Adipocyte (in vitro differentiated cells): ENCODE measurements at regions not wholly inside any gene's neighbourhood (a gene's known extent, or its start where the extent isn't known, plus 50 kb on each side); places are given as distances from the start of the nearest gene placed in this dataset.
"Not testable (repeated sequence)": the region's sequence is repeated elsewhere in the genome, so short reads cannot be mapped to it uniquely, and the experiment has no call there.

Experiments
- DNase-seq: peaks from one replicate; pipeline ENCODE4 v3.0.0-alpha.2; 2015; ENCODE audit warnings: low read depth
- H3K27me3 ChIP-seq: replicated peaks from 2 replicates; pipeline ENCODE4 v1.7.0; 2013; ENCODE audit warnings: mild to moderate bottlenecking, low read length, moderate library complexity; ENCODE audit not compliant: control insufficient read depth, insufficient read depth
- H3K36me3 ChIP-seq: 2 replicates; pipeline ENCODE4 v1.7.0; 2013; ENCODE audit warnings: low read length, mild to moderate bottlenecking, moderate library complexity; ENCODE audit not compliant: control insufficient read depth, insufficient read depth, severe bottlenecking
- H3K4me1 ChIP-seq: 2 replicates; pipeline ENCODE4 v1.7.0; 2013; ENCODE audit warnings: mild to moderate bottlenecking, low read length, moderate library complexity; ENCODE audit not compliant: control insufficient read depth, insufficient read depth
- H3K4me3 ChIP-seq: 2 replicates; pipeline ENCODE4 v1.7.0; 2013; ENCODE audit warnings: mild to moderate bottlenecking, low read length, moderate library complexity
- H3K9ac ChIP-seq: 2 replicates; pipeline ENCODE4 v1.7.0; 2013; ENCODE audit warnings: mild to moderate bottlenecking, low read length, moderate library complexity
- H3K9me3 ChIP-seq: 2 replicates; pipeline ENCODE4 v1.7.0; 2013; ENCODE audit warnings: mild to moderate bottlenecking, low read length, moderate library complexity; ENCODE audit not compliant: control insufficient read depth

DNA sequence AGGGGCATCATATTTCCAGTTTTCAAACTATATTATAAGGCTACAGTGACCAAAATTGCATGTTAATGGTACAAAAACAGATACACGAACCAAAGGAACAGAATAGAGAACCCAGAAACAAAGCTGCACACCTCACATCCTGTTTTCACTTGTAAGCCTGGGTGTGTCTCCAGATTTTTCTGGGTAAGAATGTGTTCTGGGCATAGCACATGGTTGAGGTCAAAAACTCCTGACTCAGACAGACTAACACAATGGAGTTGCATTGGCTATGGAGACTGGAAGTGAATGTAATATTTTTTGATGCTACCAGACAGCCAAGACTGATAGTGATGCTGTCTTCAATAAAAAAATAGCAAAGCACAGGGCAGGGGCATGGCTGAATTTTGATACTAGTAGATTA lies 1175.2 kb downstream of the NXPH1 start:
- no peak overlapping the region for H3K4me3 ChIP-seq
- DNase-seq: no peak
- no peaks in the 10 kb centered on the region for H3K27me3 ChIP-seq
- H3K36me3 ChIP-seq: no peaks in the 10 kb centered on the region
- no peak overlapping the region for H3K9ac ChIP-seq
- no peaks in the 10 kb centered on the region for H3K4me1 ChIP-seq
- peaks cover 10% of the 10 kb centered on the region for H3K9me3 ChIP-seq

DNA sequence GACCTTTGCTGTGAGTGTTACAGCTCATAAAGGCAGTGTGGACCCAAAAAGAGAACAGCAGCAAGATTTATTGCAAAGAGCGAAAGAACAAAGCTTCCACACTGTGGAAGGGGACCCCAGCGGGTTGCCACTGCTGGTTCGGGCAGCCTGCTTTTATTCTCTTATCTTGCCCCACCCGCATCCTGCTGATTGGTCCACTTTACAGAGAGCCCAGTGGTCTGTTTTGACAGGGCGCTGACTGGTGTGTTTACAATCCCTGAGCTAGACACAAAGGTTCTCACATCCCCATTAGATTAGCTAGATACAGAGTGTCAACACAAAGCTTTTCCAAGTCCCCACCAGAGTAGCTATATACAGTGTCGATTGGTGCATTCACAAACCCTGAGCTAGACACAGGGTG lies 1187.5 kb downstream of the NXPH1 start:
- not testable (repeated sequence) for H3K36me3 ChIP-seq, H3K4me3 ChIP-seq, DNase-seq, H3K9ac ChIP-seq, H3K4me1 ChIP-seq, H3K27me3 ChIP-seq
- H3K9me3 ChIP-seq: peaks cover 12% of the 10 kb centered on the region

DNA sequence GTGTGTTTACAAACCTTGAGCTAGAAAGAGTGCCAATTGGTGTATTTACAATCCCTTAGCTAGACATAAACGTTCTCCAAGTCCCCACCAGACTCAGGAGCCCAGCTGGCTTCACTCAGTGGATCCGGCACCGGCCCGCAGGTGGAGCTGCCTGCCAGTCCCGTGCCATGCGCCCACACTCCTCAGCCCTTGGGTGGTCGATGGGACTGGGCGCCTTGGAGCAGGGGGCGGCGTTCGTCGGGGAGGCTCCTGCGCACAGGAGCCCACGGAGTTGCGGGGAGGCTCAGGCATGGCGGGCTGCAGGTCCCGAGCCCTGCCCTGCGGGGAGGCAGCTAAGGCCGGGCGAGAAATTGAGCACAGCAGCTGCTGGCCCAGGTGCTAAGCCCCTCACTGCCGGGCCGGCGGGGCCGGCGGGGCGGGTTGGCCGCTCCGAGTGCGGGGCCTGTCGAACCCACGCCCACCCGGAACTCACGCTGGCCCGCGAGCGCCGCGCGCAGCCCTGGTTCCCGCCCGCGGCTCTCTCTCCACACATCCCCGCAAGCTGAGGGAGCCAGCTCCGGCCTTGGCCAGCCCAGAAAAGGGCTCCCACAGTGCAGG lies 1188.0 kb downstream of the NXPH1 start:
- not testable (repeated sequence) for H3K36me3 ChIP-seq, H3K27me3 ChIP-seq, H3K9ac ChIP-seq, H3K4me1 ChIP-seq, H3K4me3 ChIP-seq, DNase-seq
- H3K9me3 ChIP-seq: peaks cover 11% of the 10 kb centered on the region

DNA sequence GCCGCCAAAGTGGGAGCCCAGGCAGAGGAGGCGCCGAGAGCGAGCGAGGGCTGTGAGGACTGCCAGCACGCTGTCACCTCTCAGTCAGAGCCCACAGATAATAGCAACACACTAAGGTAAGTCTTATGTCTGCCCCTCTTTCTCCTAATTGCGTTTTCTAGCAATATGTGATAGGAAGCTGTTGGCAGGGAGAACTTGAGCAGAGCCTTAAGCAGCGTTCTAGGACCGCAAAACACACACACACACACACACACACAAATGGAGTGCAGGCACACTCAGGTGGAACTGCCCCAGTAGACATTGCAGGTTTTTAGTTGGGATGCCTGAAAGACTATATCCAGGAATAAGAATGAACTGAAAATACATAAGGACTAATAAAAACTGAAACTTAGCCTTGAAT lies 1188.5 kb downstream of the NXPH1 start:
- H3K9me3 ChIP-seq: peaks cover 6% of the 10 kb centered on the region
- DNase-seq: no peak
- H3K4me1 ChIP-seq: no peaks in the 10 kb centered on the region
- H3K4me3 ChIP-seq: no peak overlapping the region
- H3K36me3 ChIP-seq: no peaks in the 10 kb centered on the region
- no peak overlapping the region for H3K9ac ChIP-seq
- H3K27me3 ChIP-seq: no peaks in the 10 kb centered on the region

DNA sequence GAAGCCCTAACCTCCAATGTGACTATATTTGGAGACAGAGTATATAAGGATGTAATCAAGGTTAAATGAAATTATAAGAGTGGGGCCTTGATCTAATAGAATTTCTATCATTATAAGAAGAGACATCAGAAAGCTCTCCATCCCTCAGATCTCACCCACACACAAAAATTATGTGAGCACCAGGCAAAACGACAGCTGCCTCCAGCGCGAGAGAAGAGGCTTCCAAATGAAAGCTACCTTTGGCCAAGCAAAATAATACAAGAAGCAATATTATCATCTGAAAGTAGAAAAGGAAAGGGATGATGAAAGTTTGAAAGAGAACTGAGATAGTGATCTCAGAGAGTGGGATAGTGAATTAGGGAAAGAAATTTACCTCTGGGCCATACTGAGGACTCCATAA lies 1192.5 kb downstream of the NXPH1 start:
- Histone ChIP-seq H3K27me3 (no peaks in the 10 kb centered on the region), H3K4me1 (no peaks in the 10 kb centered on the region), H3K4me3 (no peak overlapping the region), H3K9ac (no peak overlapping the region), H3K36me3 (no peaks in the 10 kb centered on the region), H3K9me3 (no peaks in the 10 kb centered on the region)
- DNase-seq: no peak

DNA sequence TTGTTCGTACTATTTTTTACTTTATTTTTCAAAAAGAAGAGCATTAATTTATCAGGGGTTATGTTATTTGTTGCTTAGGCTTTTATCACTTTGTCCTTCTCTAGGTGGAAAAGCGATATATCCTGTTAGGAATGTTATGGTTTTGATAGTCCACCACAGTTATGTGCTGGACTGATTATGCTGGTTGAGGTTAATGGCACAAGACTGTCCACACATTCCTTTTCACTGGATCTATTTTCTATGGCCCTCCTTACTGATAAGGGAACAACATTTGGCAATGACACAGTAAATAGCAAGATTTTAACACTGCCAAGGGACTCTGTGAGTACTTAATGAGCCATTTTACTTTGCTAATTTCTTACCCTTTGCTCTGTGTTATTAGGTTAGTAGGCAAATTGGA lies 1212.3 kb downstream of the NXPH1 start:
- Histone ChIP-seq H3K9me3 (no peaks in the 10 kb centered on the region), H3K27me3 (no peaks in the 10 kb centered on the region), H3K36me3 (no peaks in the 10 kb centered on the region), H3K9ac (no peak overlapping the region), H3K4me1 (no peaks in the 10 kb centered on the region), H3K4me3 (no peak overlapping the region)
- DNase-seq: no peak

DNA sequence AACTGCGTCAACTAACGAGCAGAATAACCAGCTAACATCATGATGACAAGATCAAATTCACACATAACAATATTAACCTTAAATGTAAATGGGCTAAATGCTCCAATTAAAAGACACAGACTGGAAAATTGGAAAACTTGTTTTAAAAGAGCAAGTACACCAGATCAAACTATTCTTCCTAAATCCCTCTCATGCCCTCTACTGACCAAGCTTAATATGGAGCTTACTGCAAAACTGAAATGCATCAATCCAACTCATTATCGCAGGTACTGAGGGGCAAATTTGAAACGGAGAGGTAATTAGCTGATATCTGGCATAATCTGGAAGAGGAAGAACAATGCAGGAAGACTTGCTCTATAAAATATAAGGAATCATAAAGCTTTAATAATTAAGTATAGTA lies 1223.8 kb downstream of the NXPH1 start:
- Histone ChIP-seq H3K27me3 (no peaks in the 10 kb centered on the region), H3K36me3 (no peaks in the 10 kb centered on the region), H3K4me1 (no peaks in the 10 kb centered on the region), H3K4me3 (no peak overlapping the region), H3K9me3 (no peaks in the 10 kb centered on the region), H3K9ac (no peak overlapping the region)
- no peak for DNase-seq

DNA sequence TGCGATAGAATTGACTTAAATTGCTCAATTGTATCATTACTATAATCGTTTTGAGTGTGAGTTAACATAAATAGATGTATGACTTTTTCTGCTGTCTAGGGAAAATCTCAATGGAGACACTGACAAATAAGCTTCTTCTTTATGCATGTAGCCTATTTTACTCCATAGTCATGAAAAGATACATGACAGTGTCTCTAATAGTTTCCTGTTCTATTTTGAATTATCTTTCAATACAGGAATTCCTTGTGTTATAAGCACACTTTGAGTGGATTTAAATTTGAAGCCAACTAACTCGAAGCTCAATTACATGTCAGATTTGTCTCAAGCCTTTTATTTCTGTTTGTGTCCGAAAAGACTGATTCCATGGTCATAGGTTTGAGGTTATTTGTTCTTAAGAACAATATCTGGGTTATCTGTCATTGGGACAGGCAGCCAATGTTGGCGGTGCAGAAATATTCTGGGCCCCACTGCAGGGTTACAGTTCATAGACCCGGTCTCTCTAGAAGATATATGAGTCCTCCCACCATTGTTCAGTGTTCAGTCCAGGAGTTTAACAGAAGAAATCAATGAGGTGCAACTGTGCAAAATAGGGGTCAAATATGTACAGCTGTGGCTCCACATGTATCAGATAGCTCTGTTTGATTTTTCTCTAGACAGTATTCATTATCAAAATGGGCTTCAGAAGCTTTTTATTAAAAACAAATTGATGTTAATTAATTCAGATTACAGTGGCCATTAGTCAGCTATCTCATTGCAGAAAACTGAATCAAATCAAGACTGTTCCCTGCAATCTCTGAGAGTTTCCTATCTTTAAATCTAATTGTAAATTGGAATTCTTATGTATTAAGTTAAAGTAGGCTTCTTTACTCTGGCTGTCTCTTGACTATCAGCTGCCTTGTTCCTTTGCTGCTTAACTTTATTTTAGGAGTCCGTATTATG lies 1238.8 kb downstream of the NXPH1 start:
- no peak overlapping the region for H3K4me3 ChIP-seq
- no peaks in the 10 kb centered on the region for H3K9me3 ChIP-seq
- H3K9ac ChIP-seq: no peak overlapping the region
- no peaks in the 10 kb centered on the region for H3K4me1 ChIP-seq
- H3K36me3 ChIP-seq: no peaks in the 10 kb centered on the region
- no peak for DNase-seq
- no peaks in the 10 kb centered on the region for H3K27me3 ChIP-seq

DNA sequence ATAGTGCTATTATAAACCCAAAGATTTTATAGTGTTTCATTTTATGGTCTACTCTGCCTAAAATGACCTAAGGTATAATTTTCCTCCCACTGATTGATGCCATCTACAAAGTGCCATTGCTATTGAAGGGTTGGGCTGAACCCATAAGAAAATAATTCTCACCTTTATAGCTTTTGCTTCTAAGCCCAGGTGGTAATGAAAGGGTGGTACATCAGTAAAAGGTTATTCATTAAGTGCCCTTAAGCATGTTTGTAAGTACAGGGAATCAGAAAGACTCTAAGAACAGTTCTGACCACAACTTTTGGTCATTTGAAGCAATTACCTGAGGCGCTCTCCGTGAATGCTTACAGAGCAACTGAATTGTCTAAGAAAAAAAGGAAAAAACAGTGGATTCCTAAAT lies 1247.3 kb downstream of the NXPH1 start:
- Histone ChIP-seq H3K27me3 (no peaks in the 10 kb centered on the region), H3K4me3 (no peak overlapping the region), H3K36me3 (no peaks in the 10 kb centered on the region), H3K9me3 (peaks cover 3% of the 10 kb centered on the region), H3K4me1 (no peaks in the 10 kb centered on the region), H3K9ac (no peak overlapping the region)
- DNase-seq: no peak

DNA sequence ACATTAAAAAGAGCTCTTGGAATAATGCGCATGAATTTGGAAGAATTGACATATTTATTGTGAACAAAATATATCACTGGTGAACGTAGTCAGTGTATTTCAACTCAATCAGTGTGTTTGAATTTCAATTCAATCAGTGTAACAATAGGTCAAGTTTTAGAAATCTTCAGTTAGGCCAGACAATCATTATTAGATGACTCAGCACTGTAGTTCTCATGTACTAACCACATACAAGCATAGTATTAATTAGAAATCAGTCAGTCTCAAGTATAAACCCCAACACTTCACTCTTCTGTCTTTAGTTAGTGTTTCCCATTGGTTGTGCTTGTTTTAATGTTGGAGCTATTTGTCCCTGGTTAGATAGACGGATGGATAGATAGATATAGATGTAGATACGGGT lies 1247.9 kb downstream of the NXPH1 start:
- no peaks in the 10 kb centered on the region for H3K27me3 ChIP-seq
- H3K4me1 ChIP-seq: no peaks in the 10 kb centered on the region
- H3K4me3 ChIP-seq: no peak overlapping the region
- no peak overlapping the region for H3K9ac ChIP-seq
- H3K36me3 ChIP-seq: no peaks in the 10 kb centered on the region
- peaks cover 3% of the 10 kb centered on the region for H3K9me3 ChIP-seq
- DNase-seq: no peak

DNA sequence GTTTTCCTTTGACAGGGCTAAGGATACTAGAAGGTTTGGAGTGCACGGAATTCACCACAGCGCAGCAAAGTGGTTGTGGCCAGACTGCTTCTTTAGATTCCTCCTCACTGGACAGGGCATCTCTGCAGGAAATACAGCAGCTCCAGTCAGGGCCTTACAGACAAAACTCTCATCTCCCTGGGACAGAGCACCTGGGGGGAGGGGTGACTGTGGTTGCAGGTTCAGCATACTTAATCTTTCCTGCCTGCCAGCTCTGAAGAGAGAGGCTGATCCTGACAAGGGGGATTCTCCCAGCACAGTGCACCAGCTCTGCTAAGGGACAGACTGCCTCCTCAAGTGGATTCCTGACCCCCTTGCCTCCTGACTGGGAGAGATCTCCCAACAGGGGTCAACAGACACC lies 1257.9 kb downstream of the NXPH1 start:
- Histone ChIP-seq H3K9me3 (peaks cover 7% of the 10 kb centered on the region), H3K36me3 (no peaks in the 10 kb centered on the region), H3K4me1 (no peaks in the 10 kb centered on the region), H3K9ac (no peak overlapping the region), H3K27me3 (no peaks in the 10 kb centered on the region), H3K4me3 (no peak overlapping the region)
- no peak for DNase-seq
